Esophagus muscularis mucosa (tissue), 4 donors: ENCODE measurements at regions not wholly inside any gene's neighbourhood (a gene's known extent, or its start where the extent isn't known, plus 50 kb on each side); places are given as distances from the start of the nearest gene placed in this dataset.

ENCODE experiments used
- DNase-seq: peaks from one replicate; pipeline ENCODE4 v3.0.0-alpha.2; 2017; ENCODE audit errors: extremely low spot score
- H3K27ac ChIP-seq, 4 donors: fragments of 200-600 bp; sonication (generic); replicated peaks in 1 of 4; 1 replicate in 3 of 4; 2 replicates in 1 of 4; pipeline ENCODE4 v1.5.1; 2016 to 2019; ENCODE audit warnings: mild to moderate bottlenecking in 1 of 4
- H3K27me3 ChIP-seq, 4 donors: fragments of 200-600 bp; sonication (generic); one replicate each; pipeline versions ENCODE4 v1.5.1 to v1.6.0; 2016 to 2019
- H3K36me3 ChIP-seq, 4 donors: fragments of 200-600 bp; sonication (generic); one replicate each; pipeline ENCODE4 v1.5.1; 2016 to 2019
- H3K4me1 ChIP-seq, 4 donors: fragments of 200-600 bp; sonication (generic); one replicate each; pipeline ENCODE4 v1.5.1; 2016 to 2019
- H3K4me3 ChIP-seq, 4 donors: fragments of 200-600 bp; sonication (generic); 1 replicate in 2 of 4; 2 replicates in 2 of 4; pipeline ENCODE4 v1.5.1; 2016 to 2019; ENCODE audit warnings: mild to moderate bottlenecking in 4 of 4, moderate library complexity in 1 of 4
- H3K9me3 ChIP-seq, 4 donors: fragments of 200-600 bp; sonication (generic); 1 replicate in 3 of 4; 2 replicates in 1 of 4; pipeline ENCODE4 v1.5.1; 2016 to 2019
- CTCF ChIP-seq, 3 experiments: fragments of 200-600 bp in 2 of 3; fragments of 450-650 bp in 1 of 3; sonication (generic) in 2 of 3; IDR thresholded peaks; one replicate each; pipeline ENCODE4 v1.5.1; 2017 to 2019; ENCODE audit warnings: antibody characterized with exemption in 3 of 3, mild to moderate bottlenecking in 2 of 3, moderate library complexity in 1 of 3
- EP300 ChIP-seq: sonication (generic); formaldehyde crosslinking; IDR thresholded peaks from one replicate; pipeline ENCODE4 v1.6.1; 2017; ENCODE audit warnings: antibody characterized with exemption
- POLR2A ChIP-seq: fragments of 450-650 bp; IDR thresholded peaks from one replicate; pipeline ENCODE4 v1.6.1; 2017; ENCODE audit warnings: antibody characterized with exemption, moderate library complexity, mild to moderate bottlenecking, low read depth
- POLR2AphosphoS5 ChIP-seq, 2 donors: sonication (generic); formaldehyde crosslinking; IDR thresholded peaks; one replicate each; pipeline ENCODE4 v1.6.1; 2017; ENCODE audit warnings: antibody characterized with exemption in 2 of 2
- WGBS: methylation state at CpG from one replicate; pipeline ENCODE4 v1.1.5; 2018; 5-methylcytosine and 5-hydroxymethylcytosine counted together
- intact Hi-C: fragments of 100-400 bp; cut with DNase I; formaldehyde crosslinking; loops from one replicate; pipeline ENCODE4 v1.15.1; 2023

GRCh38 chr20:60882836-60883235 lies 369.2 kb upstream of the CDH4 start:
- no peak overlapping the region for H3K4me3 ChIP-seq
- no peak for DNase-seq
- no peaks in the 10 kb centered on the region for H3K4me1 ChIP-seq
- 83% methylated on average over 6 of the region's 6 CpGs for WGBS
- no peak overlapping the region for H3K27ac ChIP-seq
- no peaks in the 10 kb centered on the region for H3K27me3 ChIP-seq
- H3K36me3 ChIP-seq, result no peaks in the 10 kb centered on the region
- H3K9me3 ChIP-seq, result no peaks in the 10 kb centered on the region
- no peak for TF ChIP-seq CTCF (IDR thresholded peaks at IDR 0.05)
- TF ChIP-seq EP300, result no peak
- no peak for TF ChIP-seq POLR2AphosphoS5 (IDR thresholded peaks at IDR 0.05)
- TF ChIP-seq POLR2A, result no peak
- intact Hi-C loops, result no loop called here

GRCh38 chr20:60883496-60883895 lies 368.6 kb upstream of the CDH4 start:
- intact Hi-C loops, result no loop called here
- H3K27ac ChIP-seq, result no peak overlapping the region
- H3K27me3 ChIP-seq, result no peaks in the 10 kb centered on the region
- H3K4me1 ChIP-seq, result no peaks in the 10 kb centered on the region
- no peak overlapping the region for H3K4me3 ChIP-seq
- TF ChIP-seq POLR2AphosphoS5 (IDR thresholded peaks at IDR 0.05), result no peak
- TF ChIP-seq POLR2A, result no peak
- no peak for TF ChIP-seq EP300
- no peak for TF ChIP-seq CTCF (IDR thresholded peaks at IDR 0.05)
- no peaks in the 10 kb centered on the region for H3K36me3 ChIP-seq
- 86% methylated on average over 4 of the region's 4 CpGs for WGBS
- DNase-seq, result no peak
- H3K9me3 ChIP-seq, result no peaks in the 10 kb centered on the region

GRCh38 chr20:60884277-60884676 lies 367.8 kb upstream of the CDH4 start:
- Histone ChIP-seq H3K4me3 (no peak overlapping the region), H3K27me3 (no peaks in the 10 kb centered on the region), H3K4me1 (no peaks in the 10 kb centered on the region), H3K36me3 (no peaks in the 10 kb centered on the region), H3K9me3 (no peaks in the 10 kb centered on the region), H3K27ac (no peak overlapping the region)
- DNase-seq, result no peak
- 90% methylated on average over 3 of the region's 3 CpGs for WGBS
- TF ChIP-seq CTCF (IDR thresholded peaks at IDR 0.05) (no peak), EP300 (no peak), POLR2AphosphoS5 (IDR thresholded peaks at IDR 0.05) (no peak), POLR2A (no peak)
- intact Hi-C loops, result no loop called here

GRCh38 chr20:60888771-60889170 lies 363.3 kb upstream of the CDH4 start:
- no peak overlapping the region for H3K27ac ChIP-seq
- H3K27me3 ChIP-seq, result no peaks in the 10 kb centered on the region
- WGBS, result 63% methylated on average over 8 of the region's 8 CpGs
- DNase-seq, result no peak
- no peaks in the 10 kb centered on the region for H3K4me1 ChIP-seq
- H3K9me3 ChIP-seq, result no peaks in the 10 kb centered on the region
- no peaks in the 10 kb centered on the region for H3K36me3 ChIP-seq
- H3K4me3 ChIP-seq, result no peak overlapping the region
- intact Hi-C loops, result no loop called here
- no peak for TF ChIP-seq EP300
- TF ChIP-seq CTCF (IDR thresholded peaks at IDR 0.05), result no peak
- no peak for TF ChIP-seq POLR2A
- TF ChIP-seq POLR2AphosphoS5 (IDR thresholded peaks at IDR 0.05), result no peak

GRCh38 chr20:60892095-60892813 lies 359.8 kb upstream of the CDH4 start:
- WGBS, result 84% methylated on average over 3 of the region's 3 CpGs
- no peaks in the 10 kb centered on the region for H3K4me1 ChIP-seq
- H3K36me3 ChIP-seq, result no peaks in the 10 kb centered on the region
- no peaks in the 10 kb centered on the region for H3K9me3 ChIP-seq
- intact Hi-C loops, result loop anchor here (10.0 kb wide), 1 partner anchor 63 kb away; no protein-coding TSS in a partner anchor
- H3K4me3 ChIP-seq, result no peak overlapping the region
- H3K27me3 ChIP-seq, result no peaks in the 10 kb centered on the region
- TF ChIP-seq EP300, result no peak
- TF ChIP-seq POLR2AphosphoS5 (IDR thresholded peaks at IDR 0.05), result no peak
- TF ChIP-seq CTCF (IDR thresholded peaks at IDR 0.05), result no peak
- no peak for TF ChIP-seq POLR2A
- DNase-seq, result no peak
- H3K27ac ChIP-seq, result no peak overlapping the region
